Suppressor macrophage (primary cell): ENCODE measurements at regions not wholly inside any gene's neighbourhood (a gene's known extent, or its start where the extent isn't known, plus 50 kb on each side); places are given as distances from the start of the nearest gene placed in this dataset.
A peak's percentile ranks its signal among the peaks of the same experiment; 100 is the strongest.

Experiments
- DNase-seq, 4 experiments: peaks; one replicate each; pipeline ENCODE4 v3.0.0-alpha.2; 2020 to 2022

DNA sequence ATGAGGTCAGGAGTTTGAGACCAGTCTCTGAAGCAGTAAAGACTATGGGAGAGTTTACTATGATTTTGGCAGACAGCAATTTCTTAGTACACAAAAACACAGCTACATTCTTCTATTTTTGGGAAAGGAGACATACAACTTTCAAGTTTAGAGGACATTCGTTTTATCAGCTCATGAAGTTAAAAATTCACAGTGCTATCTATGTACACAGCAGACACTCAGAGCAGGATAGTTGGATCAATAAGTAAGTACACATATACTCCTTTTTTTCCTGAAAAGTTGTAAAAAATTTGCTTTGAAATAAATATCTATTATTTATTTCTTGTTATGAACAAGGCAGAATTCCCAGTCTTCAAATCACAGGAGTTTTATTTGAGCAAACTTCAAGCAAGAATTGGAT is 159.7 kb downstream of the SERPINI1 start:
- no peak for DNase-seq

DNA sequence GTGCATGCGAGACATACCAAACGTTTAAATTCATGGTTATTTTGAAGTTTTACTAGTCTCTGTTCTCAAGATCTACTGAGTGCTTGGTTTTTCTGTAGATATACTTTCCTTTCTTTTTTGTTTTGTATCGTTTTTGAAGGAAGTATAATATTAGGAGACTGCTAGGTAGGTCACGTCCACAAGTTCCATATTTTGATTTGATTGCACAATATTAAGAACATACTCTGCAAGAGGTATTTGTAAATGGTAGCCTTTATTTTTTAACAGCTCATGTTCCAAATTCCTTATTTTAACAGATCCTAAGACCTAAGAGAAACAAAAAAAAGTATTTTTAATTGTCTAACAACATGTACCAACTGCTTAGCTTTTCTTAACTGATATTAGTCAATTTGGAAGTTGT is 156.7 kb downstream of the SERPINI1 start:
- DNase-seq, result peak in 2 of 4 experiments; percentile 25 to 28

DNA sequence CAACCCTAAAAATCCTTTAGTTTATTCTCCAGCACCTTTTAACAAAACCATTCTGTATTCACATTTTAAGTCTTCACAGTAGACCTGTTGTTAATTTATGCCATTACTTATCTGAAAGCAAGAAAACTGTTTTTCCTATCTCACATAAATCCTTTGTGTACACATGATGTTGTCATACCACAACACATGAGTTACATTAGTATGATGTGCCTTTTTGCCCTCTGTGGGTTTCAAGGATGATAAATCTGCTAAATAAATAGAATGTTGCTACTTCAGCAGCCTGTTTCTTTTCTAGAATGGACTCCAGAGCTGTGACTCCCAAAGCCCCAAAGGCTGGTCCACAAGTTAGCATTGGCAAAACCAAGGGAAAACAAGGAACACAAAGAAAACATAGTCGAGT is 151.6 kb downstream of the SERPINI1 start:
- no peak for DNase-seq

DNA sequence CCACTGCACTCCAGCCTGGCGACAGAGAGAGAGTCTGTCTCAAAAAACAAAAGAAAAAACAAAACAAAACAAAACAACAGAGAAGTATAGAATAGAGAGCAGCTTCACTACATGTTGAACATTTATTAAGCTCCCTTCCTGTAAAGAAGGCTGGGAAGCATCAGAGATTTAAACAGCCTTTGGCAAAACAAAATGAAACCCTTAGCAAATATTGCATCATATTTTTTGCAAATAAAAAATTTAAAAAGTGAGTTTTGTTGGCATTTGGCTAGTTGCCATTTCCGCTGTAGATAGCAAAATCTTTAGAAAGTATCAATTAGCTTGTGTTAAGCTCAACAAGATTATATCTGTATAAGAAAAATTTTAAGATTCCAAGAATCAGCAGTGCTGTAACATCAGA is 151.2 kb downstream of the SERPINI1 start:
- DNase-seq, result no peak

DNA sequence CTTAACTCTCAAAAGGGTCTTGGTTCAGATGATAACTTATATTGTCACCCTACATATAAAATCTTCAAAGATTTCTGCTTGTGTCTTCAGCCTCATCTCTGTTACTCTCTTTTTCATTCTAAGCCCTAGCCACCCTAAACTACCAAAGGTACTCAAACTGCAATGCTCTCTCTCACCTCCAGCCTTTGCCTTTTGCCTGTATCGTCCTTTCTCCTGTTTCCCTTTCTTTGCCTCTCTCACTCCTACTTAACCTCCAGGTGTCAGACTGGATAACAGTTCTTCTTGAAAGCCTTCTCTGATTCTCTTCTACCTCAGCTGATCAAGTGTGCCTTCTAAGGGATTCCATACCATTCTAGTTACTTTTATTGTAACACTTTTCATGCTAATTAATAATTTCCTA is 149.8 kb downstream of the SERPINI1 start:
- DNase-seq, result no peak

DNA sequence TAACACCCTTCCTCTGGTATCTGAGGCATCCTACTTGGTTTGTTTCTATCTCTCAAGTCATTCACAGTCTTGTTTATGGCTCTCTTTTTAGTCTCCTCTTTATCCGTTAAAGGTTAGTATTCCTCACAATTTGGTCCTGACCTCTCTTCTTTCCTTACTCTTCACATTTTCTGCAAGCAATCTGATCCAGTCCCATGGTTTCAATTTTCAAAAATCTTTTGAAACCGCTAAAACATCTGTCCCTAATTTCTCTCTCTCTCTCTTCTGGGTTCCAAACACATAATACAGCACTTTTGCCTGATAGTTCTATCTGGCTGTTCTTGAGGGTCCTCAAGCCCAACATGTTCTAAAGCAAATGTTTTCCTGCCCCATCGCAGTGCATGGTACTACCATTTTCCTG is 149.0 kb downstream of the SERPINI1 start:
- no peak for DNase-seq

DNA sequence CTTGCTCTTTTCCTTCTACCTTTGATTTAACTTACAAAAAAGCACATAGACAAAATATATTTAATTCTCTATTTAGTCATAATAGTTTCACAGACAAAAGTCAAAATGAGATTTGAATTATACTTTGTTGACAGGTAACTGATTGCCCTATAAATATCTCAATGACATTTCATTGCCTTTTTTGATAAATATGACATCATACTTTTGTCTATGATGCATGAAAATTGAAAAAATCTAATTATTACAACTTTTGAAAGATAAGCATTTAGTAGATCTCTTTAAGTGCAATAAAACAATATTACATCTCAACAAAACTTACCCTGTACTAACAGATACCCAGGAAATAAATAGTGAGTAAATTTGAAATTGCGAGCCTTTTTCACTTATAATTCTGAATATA is 147.9 kb downstream of the SERPINI1 start:
- no peak for DNase-seq

DNA sequence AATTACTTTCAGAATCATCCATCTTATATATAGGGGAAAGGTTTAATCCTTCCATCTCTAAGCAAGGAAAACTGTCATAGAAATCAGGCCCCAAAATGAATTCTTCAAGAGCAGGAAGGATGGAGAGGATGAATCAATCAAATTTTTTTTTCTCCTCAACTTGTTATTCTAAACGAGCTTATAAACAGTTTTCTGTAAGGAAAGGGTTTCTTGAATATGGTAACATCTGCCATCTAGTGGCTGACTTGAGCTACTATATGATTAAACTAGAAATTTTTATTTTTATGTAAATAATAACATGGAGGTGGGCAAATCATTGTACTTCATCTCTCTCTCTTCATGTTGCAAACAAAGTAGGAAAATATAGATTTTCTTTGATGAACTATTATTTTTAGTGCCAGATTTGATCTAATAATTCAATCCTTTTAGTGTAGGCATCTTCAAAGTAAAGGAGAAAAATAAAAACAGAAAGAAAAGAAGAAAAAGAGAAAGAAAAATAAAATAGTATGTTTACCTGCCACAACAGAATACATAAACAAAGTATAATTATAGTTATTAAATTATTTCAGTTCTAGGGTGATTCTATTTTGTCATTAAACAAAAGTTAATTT is 146.6 kb downstream of the SERPINI1 start:
- peak in 3 of 4 experiments; percentile 24 to 85 (median 75) for DNase-seq

DNA sequence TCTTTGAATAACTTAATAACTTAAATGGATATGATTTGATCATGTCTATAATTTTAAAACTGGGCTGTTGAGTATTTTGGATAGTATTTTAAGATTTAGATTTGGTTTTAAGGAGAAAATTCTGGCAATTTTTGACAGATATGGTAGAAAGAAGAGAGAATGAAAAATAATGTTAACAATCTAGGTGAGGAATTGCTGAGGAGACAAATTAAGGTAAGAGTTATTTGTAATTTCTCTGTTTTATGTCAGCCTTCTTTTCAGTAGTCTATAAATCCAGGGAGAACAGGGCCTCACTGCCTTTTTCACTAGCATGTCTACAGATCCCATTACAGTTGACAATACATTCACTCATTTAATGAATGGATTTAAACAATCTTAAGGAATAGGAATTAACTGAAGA is 144.7 kb downstream of the SERPINI1 start:
- DNase-seq, result no peak

DNA sequence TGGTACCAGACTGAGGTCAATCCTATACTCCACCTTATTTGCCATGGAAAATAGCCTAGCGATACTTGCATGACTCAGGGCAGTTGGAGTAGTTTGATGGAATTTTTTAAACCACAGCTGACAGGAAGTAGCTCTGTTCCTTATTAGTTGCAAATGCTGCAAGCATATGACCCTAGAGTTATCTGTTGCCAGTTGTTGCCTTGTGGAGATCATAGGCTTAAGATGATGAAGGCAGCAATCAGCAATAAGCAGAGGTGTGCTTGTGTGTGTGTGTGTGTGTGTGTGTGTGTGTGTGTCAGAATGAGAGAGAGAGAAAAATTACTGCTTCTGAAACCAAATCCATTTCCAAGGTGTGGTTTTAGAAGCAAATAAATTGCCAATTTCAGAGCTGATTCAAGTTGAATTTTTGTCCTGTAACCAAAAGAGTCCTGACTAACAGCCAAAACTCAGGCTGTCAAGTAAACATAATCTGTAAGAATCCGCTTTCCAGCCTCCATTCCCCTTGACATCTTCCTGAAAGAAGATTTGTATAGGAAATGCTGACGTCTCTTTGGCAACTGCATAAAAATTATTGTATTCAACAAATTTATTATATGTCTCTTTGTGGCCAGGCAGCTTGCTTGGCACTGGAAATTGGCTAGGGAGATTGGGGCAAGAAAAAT is 141.2 kb downstream of the SERPINI1 start:
- DNase-seq, result peak; percentile 39 to 77 (median 68)
